ENCODE measurements at regions not wholly inside any gene's neighbourhood (a gene's known extent, or its start where the extent isn't known, plus 50 kb on each side); places are given as distances from the start of the nearest gene placed in this dataset.

- H3K27me3 ChIP-seq (ENCODE audit: control insufficient read depth, insufficient read depth, low read length), result no peaks in the 10 kb centered on the region
- H3K4me3 ChIP-seq (ENCODE audit: low read depth in 2 of 2, low read length in 2 of 2), result no peak overlapping the region
- H3K9me3 ChIP-seq (ENCODE audit: control insufficient read depth, insufficient read depth, low read depth, low read length), result no peaks in the 10 kb centered on the region
- no TSS peak for BruUV-seq (replicated peaks)
- H3K4me1 ChIP-seq (ENCODE audit: control insufficient read depth, insufficient read depth, low read length), result no peaks in the 10 kb centered on the region
- H3K36me3 ChIP-seq (ENCODE audit: control insufficient read depth, insufficient read depth, low read length), result no peaks in the 10 kb centered on the region
- no peak for DNase-seq (ENCODE audit: low read depth, low spot score)
- no peak for ATAC-seq
- TF ChIP-seq SIN3A (IDR thresholded peaks at IDR 0.05; ENCODE audit: borderline replicate concordance, insufficient read depth, low read depth, low read length) (no peak), CTCF (IDR thresholded peaks at IDR 0.05) (no peak), TCF7L2 (IDR thresholded peaks at IDR 0.05; ENCODE audit: low read depth, low read length) (no peak), REST (IDR thresholded peaks at IDR 0.05; ENCODE audit: insufficient read depth in 1 of 2, low read depth in 2 of 2, low read length in 1 of 2) (no peak), POLR2AphosphoS5 (IDR thresholded peaks at IDR 0.05; ENCODE audit: low read depth, low read length) (no peak)
- in situ Hi-C loops (cut with HindIII; ENCODE audit: low pct_unique_long_range_greater_than_20kb, low sequenced_read_pairs) (no loop called here), intact Hi-C loops (cut with micrococcal nuclease; ENCODE audit: unreplicated experiment) (no loop called here)
- ChIA-PET CTCF (no interaction called here), POLR2A (no interaction called here)
- H3K27ac ChIP-seq (ENCODE audit: low read length), result no peak overlapping the region
Measured at GRCh38 chr1:101547357-101547756, 310.5 kb downstream of the S1PR1 start.

GRCh38 chr1:101548376-101548775 is 311.6 kb downstream of the S1PR1 start:
- Histone ChIP-seq H3K4me1 (ENCODE audit: control insufficient read depth, insufficient read depth, low read length) (no peaks in the 10 kb centered on the region), H3K27me3 (ENCODE audit: control insufficient read depth, insufficient read depth, low read length) (no peaks in the 10 kb centered on the region), H3K27ac (ENCODE audit: low read length) (no peak overlapping the region), H3K36me3 (ENCODE audit: control insufficient read depth, insufficient read depth, low read length) (no peaks in the 10 kb centered on the region), H3K9me3 (ENCODE audit: control insufficient read depth, insufficient read depth, low read depth, low read length) (no peaks in the 10 kb centered on the region), H3K4me3 (ENCODE audit: low read depth in 2 of 2, low read length in 2 of 2) (no peak overlapping the region)
- ChIA-PET POLR2A (no interaction called here), CTCF (no interaction called here)
- TF ChIP-seq SIN3A (IDR thresholded peaks at IDR 0.05; ENCODE audit: borderline replicate concordance, insufficient read depth, low read depth, low read length) (no peak), REST (IDR thresholded peaks at IDR 0.05; ENCODE audit: insufficient read depth in 1 of 2, low read depth in 2 of 2, low read length in 1 of 2) (no peak), POLR2AphosphoS5 (IDR thresholded peaks at IDR 0.05; ENCODE audit: low read depth, low read length) (no peak), TCF7L2 (IDR thresholded peaks at IDR 0.05; ENCODE audit: low read depth, low read length) (no peak), CTCF (IDR thresholded peaks at IDR 0.05) (no peak)
- DNase-seq (ENCODE audit: low read depth, low spot score), result no peak
- intact Hi-C loops (cut with micrococcal nuclease; ENCODE audit: unreplicated experiment) (no loop called here), in situ Hi-C loops (cut with HindIII; ENCODE audit: low pct_unique_long_range_greater_than_20kb, low sequenced_read_pairs) (no loop called here)
- no TSS peak for BruUV-seq (replicated peaks)
- ATAC-seq, result no peak

Measured in Panc1 (cell line).